Stimulated activated CD8-positive, alpha-beta memory T cell treated with anti-CD3 and anti-CD28 coated beads, Interleukin-12 subunit alpha, Interleukin-12 subunit beta, amount 100 ng/mL, for 24 hours (primary cell): ENCODE measurements at regions not wholly inside any gene's neighbourhood (a gene's known extent, or its start where the extent isn't known, plus 50 kb on each side); places are given as distances from the start of the nearest gene placed in this dataset.
"Not testable (repeated sequence)": the region's sequence is repeated elsewhere in the genome, so short reads cannot be mapped to it uniquely, and the experiment has no call there.

Experiments used
- DNase-seq: peaks from one replicate; pipeline ENCODE4 v3.0.0-alpha.2; 2020; ENCODE audit errors: extremely low read depth

- DNase-seq = no peak
Measured at GRCh38 chr14:25436288-25436875, 386.4 kb upstream of the STXBP6 start.

- no peak for DNase-seq
Measured at GRCh38 chr14:25431211-25432076, 381.5 kb upstream of the STXBP6 start.

DNA sequence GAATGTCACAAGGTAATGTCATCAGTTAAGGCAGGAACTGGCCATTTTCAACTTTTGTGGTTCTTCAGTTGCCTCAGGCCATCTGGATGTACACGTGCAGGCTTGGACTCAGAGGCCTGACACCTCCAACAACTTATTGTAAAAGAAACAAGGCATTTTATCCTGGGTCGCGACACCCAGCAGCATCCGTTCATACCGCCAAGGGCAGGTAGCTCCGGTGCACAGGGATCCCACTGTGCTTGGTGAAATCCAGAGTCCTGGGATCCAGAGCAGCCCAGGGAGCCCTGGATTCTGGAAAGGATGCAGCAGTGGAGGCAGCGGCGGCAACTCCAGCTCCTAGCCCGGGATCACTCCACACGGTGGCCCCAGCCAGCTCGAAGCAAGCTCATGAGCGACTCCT, 380.9 kb upstream of the STXBP6 start:
- no peak for DNase-seq

DNA sequence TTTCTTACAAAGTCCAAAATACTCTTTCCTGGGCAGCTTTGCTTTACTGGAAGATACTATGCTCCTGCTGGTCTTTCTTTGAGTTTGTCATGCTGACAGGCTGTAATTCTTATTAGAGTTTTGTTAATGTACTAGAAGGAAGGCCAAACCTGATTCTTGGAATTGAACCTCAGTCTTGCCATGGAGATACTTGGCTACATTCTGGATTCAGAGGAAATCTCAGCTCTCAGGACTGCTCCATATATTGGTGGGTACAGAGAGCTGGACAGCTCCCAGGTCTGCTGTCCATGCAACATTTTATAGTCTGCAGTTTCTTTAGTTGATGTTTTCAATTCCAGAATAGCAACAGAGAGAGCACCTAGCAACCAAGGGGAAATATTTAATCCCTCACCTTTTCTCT, 363.1 kb upstream of the STXBP6 start:
- DNase-seq = no peak

DNA sequence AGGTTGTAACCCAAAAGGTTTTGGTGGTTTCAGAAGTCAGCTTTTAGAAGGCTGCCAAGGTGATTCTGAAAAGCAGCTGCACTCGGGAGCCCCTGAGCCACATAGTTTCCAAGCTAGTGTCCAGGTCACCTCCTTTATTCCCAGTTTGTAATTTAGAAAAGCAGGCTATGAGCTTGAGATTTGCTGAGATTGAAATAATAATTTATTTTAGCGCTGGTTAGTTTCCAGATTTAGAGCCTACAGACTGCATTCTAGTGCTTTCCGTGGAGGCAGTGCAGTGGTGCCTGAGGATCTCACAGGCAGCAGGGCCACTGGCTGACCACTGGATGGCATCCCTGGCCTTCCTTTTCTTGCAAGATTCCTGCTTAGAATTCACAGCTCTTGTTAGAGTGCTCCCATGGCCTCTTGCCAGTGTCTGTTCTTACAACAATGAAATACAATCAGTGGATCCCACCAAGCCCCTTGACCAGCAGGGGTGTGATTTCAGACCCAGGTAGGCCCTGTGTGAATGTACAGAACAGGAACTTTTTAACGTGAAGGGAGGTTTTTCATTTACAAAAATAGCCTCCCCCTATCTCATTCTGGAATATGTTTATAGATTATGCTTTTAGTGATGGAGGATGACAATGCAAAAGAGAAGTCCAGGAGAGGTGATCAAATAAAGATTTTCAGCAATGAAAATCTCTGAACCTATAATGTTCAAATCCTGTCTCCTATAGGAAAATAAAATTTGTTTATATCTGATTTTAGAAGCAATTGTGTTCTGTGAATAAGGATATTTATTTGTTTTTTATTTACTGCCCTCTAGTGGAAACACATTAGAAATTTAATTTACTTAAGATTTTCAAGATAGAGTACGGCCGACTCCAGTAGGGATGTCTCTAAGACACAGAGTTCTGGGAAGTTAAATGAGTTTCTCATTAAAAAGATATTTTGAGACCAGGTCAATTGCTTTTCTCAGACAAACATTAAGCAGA, 362.1 kb upstream of the STXBP6 start:
- DNase-seq = no peak

- no peak for DNase-seq
Measured at GRCh38 chr14:25406818-25407217, 356.9 kb upstream of the STXBP6 start.

DNA sequence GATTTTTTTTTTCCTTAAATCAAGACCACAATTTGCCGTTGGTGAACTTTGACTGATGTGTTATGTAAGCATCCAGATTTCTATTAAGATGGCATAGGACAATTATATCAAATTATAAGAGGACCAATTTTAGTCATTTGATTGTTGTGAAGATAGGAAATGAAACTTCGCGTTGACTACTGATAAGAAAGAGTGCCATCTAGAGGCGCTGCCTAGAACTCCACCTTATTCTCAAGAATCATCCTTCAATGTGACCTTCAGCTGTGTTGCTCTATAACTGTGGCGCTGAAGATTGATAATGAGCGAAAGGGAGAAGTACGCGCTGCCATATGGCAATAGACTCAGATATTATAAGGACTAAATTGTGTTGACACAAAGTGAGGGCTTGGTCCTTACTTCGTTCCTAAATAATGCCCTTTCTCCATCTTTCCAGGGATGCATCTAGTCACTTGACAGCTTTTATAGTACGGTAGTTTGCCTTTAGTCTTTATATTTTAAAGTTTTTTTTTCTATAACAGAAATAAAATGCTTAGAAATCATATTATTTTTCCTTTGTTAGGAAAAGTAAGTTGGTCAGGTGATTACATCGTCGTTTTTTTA, 350.8 kb upstream of the STXBP6 start:
- DNase-seq = no peak

GRCh38 chr14:25396128-25396527, 346.2 kb upstream of the STXBP6 start:
- DNase-seq = no peak

- DNase-seq = no peak
Measured at GRCh38 chr14:25394791-25395391, 344.9 kb upstream of the STXBP6 start.

DNA sequence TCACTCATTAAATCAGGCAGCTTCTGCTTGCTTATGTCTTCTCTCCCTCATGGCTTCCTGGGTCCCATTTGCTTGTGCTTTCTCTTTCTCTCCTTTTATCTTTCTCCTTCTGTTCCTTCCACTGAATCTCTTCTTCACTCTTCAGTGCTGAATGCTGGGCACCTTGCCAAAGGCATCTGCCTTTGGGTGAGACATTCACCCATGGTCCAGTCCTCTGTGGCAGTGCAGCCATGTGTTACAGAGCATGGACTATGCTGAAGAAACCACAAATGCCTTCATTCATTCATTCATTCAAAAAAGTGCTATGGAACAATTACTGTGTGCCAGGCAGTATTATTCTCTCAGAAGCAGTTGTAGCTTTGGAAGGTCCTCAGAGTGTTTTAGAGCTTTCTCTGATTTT, 344.4 kb upstream of the STXBP6 start:
- DNase-seq = no peak

- no peak for DNase-seq
Measured at GRCh38 chr14:25389948-25390347, 340.0 kb upstream of the STXBP6 start.

DNA sequence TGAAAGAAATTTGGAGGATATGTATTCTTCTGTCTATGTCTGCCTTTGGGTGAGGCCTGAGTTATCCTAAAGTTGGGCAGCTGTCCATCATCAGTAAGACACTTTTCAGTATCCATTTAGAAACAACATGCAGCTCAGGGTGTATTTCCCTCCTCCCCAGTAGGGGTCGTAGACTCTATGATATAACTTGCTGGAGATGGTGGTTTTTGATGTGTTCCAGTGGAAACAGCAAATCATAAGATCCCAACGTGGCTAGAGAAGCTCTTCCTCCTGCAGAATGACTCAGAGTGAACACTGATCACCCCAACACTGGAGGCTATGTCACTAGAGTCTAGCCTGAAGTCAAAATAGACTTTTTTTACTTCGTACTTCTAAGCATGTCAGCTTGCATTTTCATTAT, 331.6 kb upstream of the STXBP6 start:
- DNase-seq = no peak

- DNase-seq = no peak
Measured at GRCh38 chr14:25375639-25376038, 325.7 kb upstream of the STXBP6 start.

GRCh38 chr14:25371068-25371467, 321.1 kb upstream of the STXBP6 start:
- no peak for DNase-seq

GRCh38 chr14:25370057-25370456, 320.1 kb upstream of the STXBP6 start:
- not testable (repeated sequence) for DNase-seq

GRCh38 chr14:25358330-25358729, 308.4 kb upstream of the STXBP6 start:
- DNase-seq = no peak

DNA sequence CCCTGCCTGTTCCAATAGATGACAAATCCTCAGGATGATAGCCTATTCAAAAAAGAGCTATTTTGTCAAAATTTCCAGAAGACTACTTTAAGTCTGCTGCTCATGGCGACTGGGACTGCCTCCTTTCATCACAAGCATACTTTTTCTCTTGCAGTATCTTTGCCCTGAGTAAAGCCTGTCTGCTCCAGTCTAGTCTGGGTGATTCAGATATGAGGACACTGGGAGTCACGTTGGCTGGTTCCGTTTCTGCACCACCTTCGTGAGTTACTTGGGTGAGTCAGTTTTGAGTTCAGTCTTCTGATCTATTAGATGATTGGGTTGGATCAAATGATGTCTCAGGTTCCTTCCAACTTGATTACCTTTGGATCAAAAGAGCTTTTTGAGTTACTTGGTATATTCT, 301.3 kb upstream of the STXBP6 start:
- DNase-seq = no peak

DNA sequence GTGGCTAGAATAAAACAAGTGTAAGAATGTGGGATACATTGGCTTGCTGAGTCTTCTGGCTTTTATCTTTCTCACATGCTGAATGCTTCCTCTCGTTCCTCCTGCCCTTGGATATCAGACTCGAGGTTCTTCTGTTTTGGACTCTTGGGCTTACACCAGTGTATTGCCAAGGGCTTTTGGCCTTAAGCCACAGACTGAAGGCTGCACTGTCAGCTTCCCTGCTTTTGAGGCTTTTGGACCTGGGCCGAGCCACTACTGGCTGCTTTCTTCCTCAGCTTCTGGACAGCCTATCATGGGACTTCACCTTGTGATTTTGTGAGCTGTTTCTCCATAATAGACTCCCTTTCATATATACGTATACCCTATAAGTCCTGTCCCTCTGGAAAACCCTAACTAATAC, 300.9 kb upstream of the STXBP6 start:
- DNase-seq = no peak

GRCh38 chr14:25350021-25350420, 300.1 kb upstream of the STXBP6 start:
- no peak for DNase-seq

GRCh38 chr14:25349269-25349668, 299.3 kb upstream of the STXBP6 start:
- DNase-seq = no peak

DNA sequence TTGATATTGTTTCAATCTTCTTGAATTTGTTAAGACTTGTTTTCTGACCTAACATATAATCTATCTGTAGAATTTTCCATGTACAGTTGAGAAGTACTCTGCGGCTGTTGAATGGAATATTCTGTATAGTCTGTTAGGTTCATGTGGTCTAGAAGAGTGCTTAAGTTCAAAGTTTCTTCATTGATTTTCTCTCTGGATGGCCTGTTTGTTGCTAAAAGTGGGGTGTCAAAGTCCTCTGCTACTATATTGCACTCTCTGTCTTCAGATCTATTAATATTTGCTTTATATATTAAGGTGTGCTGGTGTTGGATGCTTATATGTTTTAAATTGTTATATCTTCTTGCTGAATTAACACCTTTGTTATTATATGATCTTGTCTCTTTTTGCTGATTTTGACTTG, 290.9 kb upstream of the STXBP6 start:
- DNase-seq = no peak

GRCh38 chr14:25322784-25323183, 272.8 kb upstream of the STXBP6 start:
- DNase-seq = no peak
